ENCODE measurements at regions not wholly inside any gene's neighbourhood (a gene's known extent, or its start where the extent isn't known, plus 50 kb on each side); places are given as distances from the start of the nearest gene placed in this dataset.

DNA sequence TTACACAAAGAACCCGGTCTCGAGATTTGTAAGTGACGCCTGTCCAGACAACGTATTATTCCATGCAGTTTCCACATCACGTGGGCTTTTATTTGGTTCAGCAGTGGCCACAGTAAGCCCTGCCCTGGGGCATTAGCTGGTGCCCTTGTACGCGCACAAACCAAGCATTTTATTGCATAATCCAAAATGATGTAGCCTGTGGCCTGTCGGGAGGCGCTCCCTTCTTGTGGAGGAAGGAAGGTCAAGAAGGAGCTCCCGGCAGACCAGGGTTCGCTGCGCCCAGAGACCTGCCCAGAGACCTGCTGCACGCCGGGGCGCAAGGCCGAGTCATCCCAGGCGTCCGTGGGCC is 179.6 kb upstream of the ALKAL2 start:
- H3K4me3 ChIP-seq (ENCODE audit: low read depth, low read length): no peak overlapping the region
- POLR2A ChIA-PET: no interaction called here
- TF ChIP-seq, protein P1, sequence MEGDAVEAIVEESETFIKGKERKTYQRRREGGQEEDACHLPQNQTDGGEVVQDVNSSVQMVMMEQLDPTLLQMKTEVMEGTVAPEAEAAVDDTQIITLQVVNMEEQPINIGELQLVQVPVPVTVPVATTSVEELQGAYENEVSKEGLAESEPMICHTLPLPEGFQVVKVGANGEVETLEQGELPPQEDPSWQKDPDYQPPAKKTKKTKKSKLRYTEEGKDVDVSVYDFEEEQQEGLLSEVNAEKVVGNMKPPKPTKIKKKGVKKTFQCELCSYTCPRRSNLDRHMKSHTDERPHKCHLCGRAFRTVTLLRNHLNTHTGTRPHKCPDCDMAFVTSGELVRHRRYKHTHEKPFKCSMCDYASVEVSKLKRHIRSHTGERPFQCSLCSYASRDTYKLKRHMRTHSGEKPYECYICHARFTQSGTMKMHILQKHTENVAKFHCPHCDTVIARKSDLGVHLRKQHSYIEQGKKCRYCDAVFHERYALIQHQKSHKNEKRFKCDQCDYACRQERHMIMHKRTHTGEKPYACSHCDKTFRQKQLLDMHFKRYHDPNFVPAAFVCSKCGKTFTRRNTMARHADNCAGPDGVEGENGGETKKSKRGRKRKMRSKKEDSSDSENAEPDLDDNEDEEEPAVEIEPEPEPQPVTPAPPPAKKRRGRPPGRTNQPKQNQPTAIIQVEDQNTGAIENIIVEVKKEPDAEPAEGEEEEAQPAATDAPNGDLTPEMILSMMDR (IDR thresholded peaks at IDR 0.05; ENCODE audit: insufficient read depth, low read length, missing control alignments): no peak
- CTCF ChIA-PET: no interaction called here
- no peak for DNase-seq (ENCODE audit: low read depth, low spot score)

DNA sequence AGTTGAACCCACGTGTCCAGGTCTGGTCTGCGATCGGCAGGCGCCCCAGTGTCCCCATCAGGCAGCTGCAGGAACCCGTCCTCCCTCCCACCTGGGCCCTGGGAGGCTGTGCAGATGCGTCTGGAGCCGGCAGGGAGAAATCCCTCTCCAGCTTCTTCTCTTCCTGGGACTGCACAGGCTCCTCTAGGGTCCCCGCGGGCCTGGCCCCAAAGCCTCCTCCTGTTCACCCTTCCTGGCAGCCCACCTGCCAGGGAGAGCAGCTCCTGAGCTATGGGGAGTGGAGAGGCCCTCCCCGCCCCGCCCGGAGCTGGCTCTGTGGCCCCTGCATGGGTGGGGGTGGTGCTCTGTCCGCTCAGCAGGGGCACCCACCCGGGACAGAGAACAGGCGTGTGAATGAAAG is 179.2 kb upstream of the ALKAL2 start:
- ChIA-PET CTCF (no interaction called here), POLR2A (no interaction called here)
- TF ChIP-seq, protein P1 (IDR thresholded peaks at IDR 0.05; ENCODE audit: insufficient read depth, low read length, missing control alignments): no peak
- DNase-seq (ENCODE audit: low read depth, low spot score): no peak
- H3K4me3 ChIP-seq (ENCODE audit: low read depth, low read length): no peak overlapping the region

DNA sequence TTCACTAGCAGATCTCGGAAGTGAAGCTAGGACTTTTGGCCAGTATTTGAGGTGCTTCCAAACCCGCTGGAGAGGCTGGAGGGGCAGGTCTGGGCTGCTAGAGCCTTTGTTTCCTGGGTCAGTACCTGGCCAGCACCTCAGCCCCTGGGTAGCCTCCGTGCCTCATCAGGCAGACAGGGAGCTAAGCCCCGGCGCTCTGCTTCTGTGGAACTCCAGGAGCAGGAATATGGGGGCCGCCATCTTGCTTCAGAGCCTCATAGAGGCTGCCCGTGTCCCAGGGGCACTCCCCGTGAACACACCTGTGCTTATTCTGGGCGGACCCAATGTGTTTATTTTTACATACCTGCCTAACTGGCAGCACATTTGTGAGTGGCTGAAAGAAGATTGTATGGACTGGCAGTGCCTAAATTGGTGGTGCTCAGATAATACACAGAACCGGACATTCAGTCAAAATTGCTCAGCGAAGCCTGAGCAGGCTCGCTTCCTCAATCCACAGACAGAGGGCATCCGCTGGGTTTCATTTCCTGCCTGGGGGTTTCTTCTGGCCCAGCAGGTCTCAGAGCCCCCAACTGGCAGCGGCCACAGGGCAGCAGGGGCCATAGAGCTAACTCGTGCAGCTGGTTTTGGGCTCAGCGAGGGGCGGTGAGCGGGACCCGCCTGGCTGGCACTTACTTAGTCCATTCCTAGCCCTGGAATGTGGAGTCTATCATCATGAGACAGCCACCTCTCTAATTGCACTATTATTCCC is 176.8 kb upstream of the ALKAL2 start:
- H3K4me3 ChIP-seq (ENCODE audit: low read depth, low read length): no peak overlapping the region
- TF ChIP-seq, protein P1 (IDR thresholded peaks at IDR 0.05; ENCODE audit: insufficient read depth, low read length, missing control alignments): no peak
- ChIA-PET CTCF (no interaction called here), POLR2A (no interaction called here)
- DNase-seq (ENCODE audit: low read depth, low spot score): no peak

DNA sequence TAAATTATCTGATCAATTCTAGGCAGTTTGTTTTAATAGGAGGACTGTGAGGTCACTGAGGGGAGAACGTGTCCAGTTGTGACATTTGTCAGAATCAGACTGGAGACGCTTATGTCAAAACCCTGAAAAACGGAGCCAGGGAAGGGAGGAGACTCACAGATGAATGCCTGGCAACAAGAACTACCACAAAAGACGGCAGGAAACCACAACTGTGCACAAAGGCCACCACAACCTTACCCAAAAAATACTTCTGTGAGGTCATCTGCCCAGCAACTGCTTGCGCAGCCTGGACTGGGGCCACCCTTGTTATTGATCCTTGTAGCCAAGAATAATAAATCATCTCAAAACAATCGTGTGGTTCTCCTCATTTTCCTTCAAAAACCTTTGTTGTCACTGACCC is 173.0 kb upstream of the ALKAL2 start:
- POLR2A ChIA-PET: no interaction called here
- TF ChIP-seq, protein P1 (IDR thresholded peaks at IDR 0.05; ENCODE audit: insufficient read depth, low read length, missing control alignments): no peak

DNA sequence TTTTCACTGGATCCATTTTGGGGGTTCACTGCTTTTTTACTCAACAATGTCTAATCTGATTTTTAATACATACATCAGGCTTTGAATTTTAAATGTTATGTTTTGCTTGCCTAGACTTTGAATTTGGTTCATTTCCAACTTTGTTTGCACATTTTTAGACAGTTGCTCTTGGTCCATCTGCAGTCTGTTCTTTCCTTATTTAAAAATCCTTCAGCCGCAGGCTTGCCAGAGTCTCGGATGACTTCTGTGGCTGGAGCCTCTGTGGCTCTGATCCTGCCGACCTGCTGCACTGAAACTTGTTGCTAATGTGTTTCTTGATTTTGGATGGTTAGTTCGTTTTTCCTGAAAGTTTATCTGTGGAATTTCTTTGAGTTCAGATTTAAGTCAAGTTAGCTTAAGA is 172.0 kb upstream of the ALKAL2 start:
- H3K4me3 ChIP-seq (ENCODE audit: low read depth, low read length): no peak overlapping the region
- POLR2A ChIA-PET: no interaction called here
- CTCF ChIA-PET: no interaction called here

More for the DNA sequence above, 173.0 kb upstream of the ALKAL2 start:
- CTCF ChIA-PET: no interaction called here
- no peak overlapping the region for H3K4me3 ChIP-seq (ENCODE audit: low read depth, low read length)
- DNase-seq (ENCODE audit: low read depth, low spot score): no peak

GRCh38 chr2:458425-458815 is 170.5 kb upstream of the ALKAL2 start:
- H3K4me3 ChIP-seq (ENCODE audit: low read depth, low read length): no peak overlapping the region
- DNase-seq (ENCODE audit: low read depth, low spot score): no peak
- POLR2A ChIA-PET: no interaction called here
- CTCF ChIA-PET: no interaction called here
- TF ChIP-seq, protein P1 (IDR thresholded peaks at IDR 0.05; ENCODE audit: insufficient read depth, low read length, missing control alignments): no peak

More for the DNA sequence above, 172.0 kb upstream of the ALKAL2 start:
- TF ChIP-seq, protein P1 (IDR thresholded peaks at IDR 0.05; ENCODE audit: insufficient read depth, low read length, missing control alignments): no peak
- DNase-seq (ENCODE audit: low read depth, low spot score): no peak
